ENCODE measurements at regions not wholly inside any gene's neighbourhood (a gene's known extent, or its start where the extent isn't known, plus 50 kb on each side); places are given as distances from the start of the nearest gene placed in this dataset.

DNA sequence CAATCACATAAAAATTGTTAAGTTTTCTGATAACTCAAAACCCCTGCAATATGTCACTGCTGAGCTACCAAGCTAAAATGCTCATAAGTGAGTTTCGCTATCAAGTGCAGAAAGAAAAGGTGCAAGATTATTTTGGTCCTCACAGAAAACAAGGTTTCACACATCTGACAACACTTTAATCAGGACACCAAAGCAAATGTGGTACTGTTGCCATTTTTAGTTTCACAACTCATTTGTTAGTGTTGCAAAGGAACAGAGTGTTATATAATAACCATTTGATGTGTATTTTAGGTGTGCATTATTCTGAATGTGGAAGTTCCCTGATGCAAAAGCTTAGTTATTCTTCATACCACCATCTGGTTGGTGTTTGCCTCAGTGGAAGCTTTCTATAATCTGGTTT lies 956.2 kb downstream of the DSC3 start:
- H3K4me1 ChIP-seq: no peaks in the 10 kb centered on the region
- H3K4me2 ChIP-seq: no peak overlapping the region
- ChIA-PET POLR2A (no interaction called here), CTCF (no interaction called here)
- DNase-seq (ENCODE audit: low read depth in 1 of 2, low spot score in 1 of 2) (no peak), FAIRE-seq (no peak), ATAC-seq (no peak)
- 17% methylated on average over 1 of the region's 1 CpG for WGBS (ENCODE audit: missing lambda C conversion rate)
- H3K4me3 ChIP-seq: no peak overlapping the region
- TF ChIP-seq, protein P1, sequence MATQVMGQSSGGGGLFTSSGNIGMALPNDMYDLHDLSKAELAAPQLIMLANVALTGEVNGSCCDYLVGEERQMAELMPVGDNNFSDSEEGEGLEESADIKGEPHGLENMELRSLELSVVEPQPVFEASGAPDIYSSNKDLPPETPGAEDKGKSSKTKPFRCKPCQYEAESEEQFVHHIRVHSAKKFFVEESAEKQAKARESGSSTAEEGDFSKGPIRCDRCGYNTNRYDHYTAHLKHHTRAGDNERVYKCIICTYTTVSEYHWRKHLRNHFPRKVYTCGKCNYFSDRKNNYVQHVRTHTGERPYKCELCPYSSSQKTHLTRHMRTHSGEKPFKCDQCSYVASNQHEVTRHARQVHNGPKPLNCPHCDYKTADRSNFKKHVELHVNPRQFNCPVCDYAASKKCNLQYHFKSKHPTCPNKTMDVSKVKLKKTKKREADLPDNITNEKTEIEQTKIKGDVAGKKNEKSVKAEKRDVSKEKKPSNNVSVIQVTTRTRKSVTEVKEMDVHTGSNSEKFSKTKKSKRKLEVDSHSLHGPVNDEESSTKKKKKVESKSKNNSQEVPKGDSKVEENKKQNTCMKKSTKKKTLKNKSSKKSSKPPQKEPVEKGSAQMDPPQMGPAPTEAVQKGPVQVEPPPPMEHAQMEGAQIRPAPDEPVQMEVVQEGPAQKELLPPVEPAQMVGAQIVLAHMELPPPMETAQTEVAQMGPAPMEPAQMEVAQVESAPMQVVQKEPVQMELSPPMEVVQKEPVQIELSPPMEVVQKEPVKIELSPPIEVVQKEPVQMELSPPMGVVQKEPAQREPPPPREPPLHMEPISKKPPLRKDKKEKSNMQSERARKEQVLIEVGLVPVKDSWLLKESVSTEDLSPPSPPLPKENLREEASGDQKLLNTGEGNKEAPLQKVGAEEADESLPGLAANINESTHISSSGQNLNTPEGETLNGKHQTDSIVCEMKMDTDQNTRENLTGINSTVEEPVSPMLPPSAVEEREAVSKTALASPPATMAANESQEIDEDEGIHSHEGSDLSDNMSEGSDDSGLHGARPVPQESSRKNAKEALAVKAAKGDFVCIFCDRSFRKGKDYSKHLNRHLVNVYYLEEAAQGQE (IDR thresholded peaks at IDR 0.05): no peak
- TF ChIP-seq CEBPB (IDR thresholded peaks at IDR 0.05) (no peak), JUN (IDR thresholded peaks at IDR 0.05) (no peak), KDM1A (IDR thresholded peaks at IDR 0.05; ENCODE audit: low read depth) (no peak), TP53 (CRISPR knock-in tag; IDR thresholded peaks at IDR 0.05) (no peak), JUNB (IDR thresholded peaks at IDR 0.05) (no peak), EHMT2 (IDR thresholded peaks at IDR 0.05; ENCODE audit: low read depth) (no peak)
- no peaks in the 10 kb centered on the region for H3K9me3 ChIP-seq
- H3K27ac ChIP-seq: no peak overlapping the region

DNA sequence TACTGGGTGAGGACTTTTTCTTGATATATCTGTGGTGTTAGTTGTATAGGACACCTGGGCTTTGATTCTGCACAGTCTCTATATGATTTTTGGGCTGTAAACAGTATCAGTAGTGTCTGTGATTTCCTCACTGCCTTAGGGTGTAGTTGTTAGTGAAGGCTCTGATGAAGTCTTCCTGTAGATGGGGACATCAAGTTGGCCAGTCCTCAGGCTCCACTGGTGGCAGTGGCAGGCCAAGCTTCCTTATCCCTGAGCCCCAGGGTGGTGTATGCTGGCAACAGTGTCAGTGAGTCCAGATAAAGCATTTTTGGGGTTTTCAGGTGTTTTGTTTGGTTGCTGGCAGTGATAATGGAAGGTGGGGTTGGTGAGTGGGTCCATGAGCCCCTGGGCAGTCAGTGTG lies 961.4 kb downstream of the DSC3 start:
- ATAC-seq: no peak
- Histone ChIP-seq H3K27ac (no peak overlapping the region), H3K4me3 (no peak overlapping the region), H3K9me3 (no peaks in the 10 kb centered on the region), H3K4me1 (no peaks in the 10 kb centered on the region), H3K4me2 (no peak overlapping the region)
- DNase-seq (ENCODE audit: low read depth in 1 of 2, low spot score in 1 of 2): no peak
- CTCF ChIA-PET: no interaction called here
- POLR2A ChIA-PET: no interaction called here
- FAIRE-seq: no peak
- no peak for TF ChIP-seq FOSL2 (IDR thresholded peaks at IDR 0.05)
- no peak for TF ChIP-seq FOSL2 (CRISPR knock-in tag; IDR thresholded peaks at IDR 0.05)
- no peak for TF ChIP-seq CEBPB (IDR thresholded peaks at IDR 0.05)
- TF ChIP-seq, protein P2, sequence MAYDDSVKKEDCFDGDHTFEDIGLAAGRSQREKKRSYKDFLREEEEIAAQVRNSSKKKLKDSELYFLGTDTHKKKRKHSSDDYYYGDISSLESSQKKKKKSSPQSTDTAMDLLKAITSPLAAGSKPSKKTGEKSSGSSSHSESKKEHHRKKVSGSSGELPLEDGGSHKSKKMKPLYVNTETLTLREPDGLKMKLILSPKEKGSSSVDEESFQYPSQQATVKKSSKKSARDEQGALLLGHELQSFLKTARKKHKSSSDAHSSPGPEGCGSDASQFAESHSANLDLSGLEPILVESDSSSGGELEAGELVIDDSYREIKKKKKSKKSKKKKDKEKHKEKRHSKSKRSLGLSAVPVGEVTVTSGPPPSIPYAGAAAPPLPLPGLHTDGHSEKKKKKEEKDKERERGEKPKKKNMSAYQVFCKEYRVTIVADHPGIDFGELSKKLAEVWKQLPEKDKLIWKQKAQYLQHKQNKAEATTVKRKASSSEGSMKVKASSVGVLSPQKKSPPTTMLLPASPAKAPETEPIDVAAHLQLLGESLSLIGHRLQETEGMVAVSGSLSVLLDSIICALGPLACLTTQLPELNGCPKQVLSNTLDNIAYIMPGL (CRISPR knock-in tag; IDR thresholded peaks at IDR 0.05; ENCODE audit: borderline replicate concordance): no peak
- no peak for TF ChIP-seq EP300 (IDR thresholded peaks at IDR 0.05)
- TF ChIP-seq, protein P3, sequence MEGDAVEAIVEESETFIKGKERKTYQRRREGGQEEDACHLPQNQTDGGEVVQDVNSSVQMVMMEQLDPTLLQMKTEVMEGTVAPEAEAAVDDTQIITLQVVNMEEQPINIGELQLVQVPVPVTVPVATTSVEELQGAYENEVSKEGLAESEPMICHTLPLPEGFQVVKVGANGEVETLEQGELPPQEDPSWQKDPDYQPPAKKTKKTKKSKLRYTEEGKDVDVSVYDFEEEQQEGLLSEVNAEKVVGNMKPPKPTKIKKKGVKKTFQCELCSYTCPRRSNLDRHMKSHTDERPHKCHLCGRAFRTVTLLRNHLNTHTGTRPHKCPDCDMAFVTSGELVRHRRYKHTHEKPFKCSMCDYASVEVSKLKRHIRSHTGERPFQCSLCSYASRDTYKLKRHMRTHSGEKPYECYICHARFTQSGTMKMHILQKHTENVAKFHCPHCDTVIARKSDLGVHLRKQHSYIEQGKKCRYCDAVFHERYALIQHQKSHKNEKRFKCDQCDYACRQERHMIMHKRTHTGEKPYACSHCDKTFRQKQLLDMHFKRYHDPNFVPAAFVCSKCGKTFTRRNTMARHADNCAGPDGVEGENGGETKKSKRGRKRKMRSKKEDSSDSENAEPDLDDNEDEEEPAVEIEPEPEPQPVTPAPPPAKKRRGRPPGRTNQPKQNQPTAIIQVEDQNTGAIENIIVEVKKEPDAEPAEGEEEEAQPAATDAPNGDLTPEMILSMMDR (IDR thresholded peaks at IDR 0.05): no peak
- no peak for TF ChIP-seq RARB (CRISPR knock-in tag; IDR thresholded peaks at IDR 0.05)
- TF ChIP-seq GATA3 (IDR thresholded peaks at IDR 0.05; ENCODE audit: borderline replicate concordance): no peak
- no peak for TF ChIP-seq ZSCAN20 (CRISPR knock-in tag; IDR thresholded peaks at IDR 0.05)
- TF ChIP-seq POLR2AphosphoS2 (conservative IDR thresholded peaks at IDR 0.05; ENCODE audit: low read length): no peak
- no peak for TF ChIP-seq KDM5A (IDR thresholded peaks at IDR 0.05)
